Ishikawa (cell line): ENCODE measurements at regions not wholly inside any gene's neighbourhood (a gene's known extent, or its start where the extent isn't known, plus 50 kb on each side); places are given as distances from the start of the nearest gene placed in this dataset.

Experiments used
- CEBPB ChIP-seq: IDR thresholded peaks from 2 replicates; pipeline ENCODE4 v1.6.1; 2012
- CREB1 ChIP-seq: IDR thresholded peaks from 2 replicates; pipeline ENCODE4 v1.6.1; 2012; ENCODE audit warnings: low read depth
- EGR1 ChIP-seq: IDR thresholded peaks from 2 replicates; pipeline ENCODE4 v1.6.1; 2012
- EP300 ChIP-seq: IDR thresholded peaks from 2 replicates; pipeline ENCODE4 v1.6.1; 2012; ENCODE audit warnings: borderline replicate concordance
- FOXM1 ChIP-seq: IDR thresholded peaks from 2 replicates; pipeline ENCODE4 v1.6.1; 2012; ENCODE audit warnings: low read depth, borderline replicate concordance
- NFIC ChIP-seq: IDR thresholded peaks from 2 replicates; pipeline ENCODE4 v1.6.1; 2012
- RAD21 ChIP-seq: IDR thresholded peaks from 2 replicates; pipeline ENCODE4 v1.6.1; 2012; ENCODE audit warnings: low read depth
- TAF1 ChIP-seq: IDR thresholded peaks from 2 replicates; pipeline ENCODE4 v1.6.1; 2012; ENCODE audit warnings: low read depth, mild to moderate bottlenecking
- TCF12 ChIP-seq: IDR thresholded peaks from 2 replicates; pipeline ENCODE4 v1.6.1; 2012; ENCODE audit warnings: low read depth
- TEAD4 ChIP-seq: IDR thresholded peaks from 2 replicates; pipeline ENCODE4 v1.6.1; 2012
- YY1 ChIP-seq: IDR thresholded peaks from 2 replicates; pipeline ENCODE4 v1.6.1; 2012; ENCODE audit warnings: low read depth
- ZBTB7A ChIP-seq: IDR thresholded peaks from 2 replicates; pipeline ENCODE4 v1.6.1; 2012; ENCODE audit warnings: low read depth
- TF ChIP-seq, protein P1 (sequence below): IDR thresholded peaks from 2 replicates; pipeline ENCODE4 v1.6.1; 2012; ENCODE audit warnings: low read depth, mild to moderate bottlenecking
- TF ChIP-seq, protein P2 (sequence below): IDR thresholded peaks from 2 replicates; pipeline ENCODE4 v1.6.1; 2012
- TF ChIP-seq, protein P3 (sequence below): IDR thresholded peaks from 2 replicates; pipeline ENCODE4 v1.6.1; 2012

DNA sequence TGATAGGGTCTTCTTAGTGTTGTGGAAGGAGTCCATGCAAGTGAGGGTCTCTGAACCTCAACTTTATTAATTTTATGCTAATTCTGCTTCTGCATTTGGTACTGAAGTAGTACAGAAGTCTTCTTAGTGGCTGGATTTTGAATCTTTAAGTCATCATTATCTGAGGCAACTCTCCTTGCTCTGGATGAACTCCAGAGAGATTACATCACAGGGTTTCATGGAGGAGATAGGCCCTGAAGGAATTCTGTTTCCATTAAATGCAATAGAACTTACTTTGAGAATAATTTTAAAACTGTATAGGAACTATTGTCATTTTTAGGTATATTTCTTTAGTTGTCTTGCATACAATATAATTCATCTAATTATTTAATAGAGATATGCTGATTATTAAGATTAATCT, 451.2 kb downstream of the FAT4 start:
- TF ChIP-seq, protein P1, sequence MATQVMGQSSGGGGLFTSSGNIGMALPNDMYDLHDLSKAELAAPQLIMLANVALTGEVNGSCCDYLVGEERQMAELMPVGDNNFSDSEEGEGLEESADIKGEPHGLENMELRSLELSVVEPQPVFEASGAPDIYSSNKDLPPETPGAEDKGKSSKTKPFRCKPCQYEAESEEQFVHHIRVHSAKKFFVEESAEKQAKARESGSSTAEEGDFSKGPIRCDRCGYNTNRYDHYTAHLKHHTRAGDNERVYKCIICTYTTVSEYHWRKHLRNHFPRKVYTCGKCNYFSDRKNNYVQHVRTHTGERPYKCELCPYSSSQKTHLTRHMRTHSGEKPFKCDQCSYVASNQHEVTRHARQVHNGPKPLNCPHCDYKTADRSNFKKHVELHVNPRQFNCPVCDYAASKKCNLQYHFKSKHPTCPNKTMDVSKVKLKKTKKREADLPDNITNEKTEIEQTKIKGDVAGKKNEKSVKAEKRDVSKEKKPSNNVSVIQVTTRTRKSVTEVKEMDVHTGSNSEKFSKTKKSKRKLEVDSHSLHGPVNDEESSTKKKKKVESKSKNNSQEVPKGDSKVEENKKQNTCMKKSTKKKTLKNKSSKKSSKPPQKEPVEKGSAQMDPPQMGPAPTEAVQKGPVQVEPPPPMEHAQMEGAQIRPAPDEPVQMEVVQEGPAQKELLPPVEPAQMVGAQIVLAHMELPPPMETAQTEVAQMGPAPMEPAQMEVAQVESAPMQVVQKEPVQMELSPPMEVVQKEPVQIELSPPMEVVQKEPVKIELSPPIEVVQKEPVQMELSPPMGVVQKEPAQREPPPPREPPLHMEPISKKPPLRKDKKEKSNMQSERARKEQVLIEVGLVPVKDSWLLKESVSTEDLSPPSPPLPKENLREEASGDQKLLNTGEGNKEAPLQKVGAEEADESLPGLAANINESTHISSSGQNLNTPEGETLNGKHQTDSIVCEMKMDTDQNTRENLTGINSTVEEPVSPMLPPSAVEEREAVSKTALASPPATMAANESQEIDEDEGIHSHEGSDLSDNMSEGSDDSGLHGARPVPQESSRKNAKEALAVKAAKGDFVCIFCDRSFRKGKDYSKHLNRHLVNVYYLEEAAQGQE: no peak
- no peak for TF ChIP-seq YY1

DNA sequence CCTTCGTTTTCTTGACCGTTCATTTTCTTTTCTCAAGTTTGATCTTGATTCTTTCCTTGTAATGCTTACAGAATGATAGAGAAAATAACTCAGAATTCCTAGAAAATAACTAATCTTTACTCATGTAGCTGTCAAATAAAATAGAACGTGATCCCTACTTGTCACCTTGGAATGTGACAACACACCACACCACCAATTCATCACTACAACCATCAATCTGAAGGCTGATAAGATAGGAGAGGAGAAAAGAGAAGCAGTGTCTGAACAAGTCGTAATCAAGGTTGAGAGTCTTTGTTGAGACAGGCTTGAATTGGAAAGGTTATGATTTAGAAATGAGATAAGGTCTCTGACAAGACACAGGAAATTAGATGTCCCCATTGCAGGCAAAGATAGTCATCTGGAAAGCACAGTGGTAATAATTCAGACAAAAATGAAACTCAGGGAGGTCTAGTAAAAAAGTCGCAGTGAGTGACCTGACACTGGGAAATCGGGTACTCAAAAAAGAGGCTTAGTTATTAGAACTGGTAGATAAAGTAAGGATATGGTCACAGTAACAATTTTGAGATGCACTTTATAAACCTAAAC, 456.2 kb downstream of the FAT4 start:
- TF ChIP-seq, protein P2, sequence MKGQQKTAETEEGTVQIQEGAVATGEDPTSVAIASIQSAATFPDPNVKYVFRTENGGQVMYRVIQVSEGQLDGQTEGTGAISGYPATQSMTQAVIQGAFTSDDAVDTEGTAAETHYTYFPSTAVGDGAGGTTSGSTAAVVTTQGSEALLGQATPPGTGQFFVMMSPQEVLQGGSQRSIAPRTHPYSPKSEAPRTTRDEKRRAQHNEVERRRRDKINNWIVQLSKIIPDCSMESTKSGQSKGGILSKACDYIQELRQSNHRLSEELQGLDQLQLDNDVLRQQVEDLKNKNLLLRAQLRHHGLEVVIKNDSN: no peak
- TF ChIP-seq, protein P3, sequence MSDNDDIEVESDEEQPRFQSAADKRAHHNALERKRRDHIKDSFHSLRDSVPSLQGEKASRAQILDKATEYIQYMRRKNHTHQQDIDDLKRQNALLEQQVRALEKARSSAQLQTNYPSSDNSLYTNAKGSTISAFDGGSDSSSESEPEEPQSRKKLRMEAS: no peak
- TF ChIP-seq TEAD4 (no peak), FOXM1 (no peak), CREB1 (no peak), TCF12 (no peak), ZBTB7A (no peak), NFIC (no peak), TAF1 (no peak), EGR1 (no peak), CEBPB (no peak), RAD21 (no peak), YY1 (no peak), EP300 (no peak)
- TF ChIP-seq, protein P1: no peak

DNA sequence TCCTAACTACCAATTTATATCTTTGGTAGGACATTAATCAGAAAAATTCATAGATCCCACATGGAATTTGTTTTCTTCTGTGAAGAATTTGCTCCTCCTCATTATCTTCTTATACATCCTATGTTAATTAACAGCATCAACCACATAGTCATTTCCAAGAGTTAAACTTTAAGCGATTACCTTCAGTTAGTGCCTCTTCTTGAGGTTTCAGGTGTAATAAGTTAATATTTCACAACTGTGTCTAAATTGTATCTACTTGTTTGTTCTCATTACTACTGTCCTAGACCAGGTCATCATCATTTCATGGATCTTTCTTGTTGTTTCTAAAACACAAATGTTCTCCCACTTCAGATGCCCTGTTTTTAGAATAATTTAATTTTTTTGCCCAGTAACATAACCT, 457.9 kb downstream of the FAT4 start:
- TF ChIP-seq, protein P1: no peak
- no peak for TF ChIP-seq YY1
- no peak for TF ChIP-seq TAF1
- TF ChIP-seq RAD21: no peak
- no peak for TF ChIP-seq NFIC
- TF ChIP-seq FOXM1: no peak

DNA sequence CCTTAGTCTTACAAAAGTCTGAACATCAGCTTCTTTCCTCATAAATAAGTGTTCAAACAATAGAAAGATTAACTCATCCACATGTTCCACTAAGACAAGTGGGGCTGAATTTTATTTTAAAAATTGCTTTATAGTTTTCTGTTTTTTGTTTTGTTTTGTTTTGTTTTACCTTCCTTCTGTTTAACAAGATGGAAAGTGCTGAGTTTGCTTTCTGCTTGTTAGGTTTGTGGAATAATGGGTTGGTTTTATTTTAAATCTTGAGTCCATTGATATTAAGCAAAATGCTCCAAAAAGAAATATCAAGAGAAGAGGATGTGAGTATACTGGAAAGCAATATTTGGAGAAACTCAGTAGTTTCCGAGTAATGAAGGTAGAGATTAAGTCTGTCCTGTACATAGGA, 458.7 kb downstream of the FAT4 start:
- no peak for TF ChIP-seq TEAD4
- TF ChIP-seq TCF12: no peak
- no peak for TF ChIP-seq CREB1
- TF ChIP-seq TAF1: no peak
- TF ChIP-seq, protein P3: no peak
- no peak for TF ChIP-seq CEBPB
- TF ChIP-seq, protein P1: no peak
- no peak for TF ChIP-seq NFIC
